ENCODE measurements at regions not wholly inside any gene's neighbourhood (a gene's known extent, or its start where the extent isn't known, plus 50 kb on each side); places are given as distances from the start of the nearest gene placed in this dataset.

DNA sequence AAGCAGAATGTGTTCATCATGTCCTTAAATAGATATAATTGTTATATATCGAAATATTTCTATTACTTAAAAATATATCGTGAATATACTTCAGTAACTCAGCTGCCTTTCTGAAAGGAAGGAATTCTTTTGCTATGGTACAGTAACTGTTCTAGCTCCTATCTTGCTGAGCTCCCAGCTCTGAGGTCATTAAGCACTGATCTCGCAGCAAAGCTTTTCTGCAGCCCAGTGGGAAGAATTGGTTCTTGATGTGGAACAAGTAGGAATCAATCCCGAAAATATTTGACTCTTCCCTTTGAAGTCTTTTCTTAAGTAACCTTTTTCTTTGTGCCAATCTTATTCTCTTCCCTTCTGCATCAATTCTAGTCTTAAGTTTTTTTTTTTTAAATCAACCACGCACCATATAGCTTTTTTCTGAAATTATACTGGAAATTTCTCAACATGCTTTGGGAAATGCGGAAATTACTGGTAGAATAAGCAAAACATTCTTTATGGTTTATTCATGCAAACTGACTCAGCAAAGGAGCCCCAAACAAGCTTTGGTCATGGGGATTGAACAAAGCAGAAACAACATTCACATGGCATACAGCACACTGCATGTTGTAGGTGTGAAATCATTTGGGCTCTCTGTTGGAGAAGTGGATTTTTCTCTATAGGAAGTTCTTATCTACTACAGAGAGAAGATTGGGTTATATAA lies 428.9 kb upstream of the GNPDA2 start:
- H3K4me1 Mint-ChIP-seq (ENCODE audit: low read depth, unreplicated experiment) = no peaks in the 10 kb centered on the region
- TF ChIP-seq, protein P1, sequence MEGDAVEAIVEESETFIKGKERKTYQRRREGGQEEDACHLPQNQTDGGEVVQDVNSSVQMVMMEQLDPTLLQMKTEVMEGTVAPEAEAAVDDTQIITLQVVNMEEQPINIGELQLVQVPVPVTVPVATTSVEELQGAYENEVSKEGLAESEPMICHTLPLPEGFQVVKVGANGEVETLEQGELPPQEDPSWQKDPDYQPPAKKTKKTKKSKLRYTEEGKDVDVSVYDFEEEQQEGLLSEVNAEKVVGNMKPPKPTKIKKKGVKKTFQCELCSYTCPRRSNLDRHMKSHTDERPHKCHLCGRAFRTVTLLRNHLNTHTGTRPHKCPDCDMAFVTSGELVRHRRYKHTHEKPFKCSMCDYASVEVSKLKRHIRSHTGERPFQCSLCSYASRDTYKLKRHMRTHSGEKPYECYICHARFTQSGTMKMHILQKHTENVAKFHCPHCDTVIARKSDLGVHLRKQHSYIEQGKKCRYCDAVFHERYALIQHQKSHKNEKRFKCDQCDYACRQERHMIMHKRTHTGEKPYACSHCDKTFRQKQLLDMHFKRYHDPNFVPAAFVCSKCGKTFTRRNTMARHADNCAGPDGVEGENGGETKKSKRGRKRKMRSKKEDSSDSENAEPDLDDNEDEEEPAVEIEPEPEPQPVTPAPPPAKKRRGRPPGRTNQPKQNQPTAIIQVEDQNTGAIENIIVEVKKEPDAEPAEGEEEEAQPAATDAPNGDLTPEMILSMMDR (IDR thresholded peaks at IDR 0.05; ENCODE audit: insufficient read depth in 1 of 2, low read depth in 1 of 2, low read length in 1 of 2, severe bottlenecking in 1 of 2, unreplicated experiment in 1 of 2) = no peak
- H3K4me3 Mint-ChIP-seq (ENCODE audit: unreplicated experiment) = no peak overlapping the region
- CTCF ChIA-PET = no interaction called here
- no peak overlapping the region for H3K27ac Mint-ChIP-seq (ENCODE audit: unreplicated experiment)
- Histone ChIP-seq H3K9me3 (no peaks in the 10 kb centered on the region), H3K4me3 (ENCODE audit: low read depth, low read length) (no peak overlapping the region), H3K27me3 (replicated peaks; ENCODE audit: control insufficient read depth, insufficient read depth, low read length) (no peaks in the 10 kb centered on the region), H3K4me1 (no peaks in the 10 kb centered on the region), H3K36me3 (ENCODE audit: control insufficient read depth, insufficient read depth, low read length) (no peaks in the 10 kb centered on the region)
- no peak for DNase-seq
- intact Hi-C loops (cut with micrococcal nuclease; ENCODE audit: unreplicated experiment) = no loop called here
- H3K27me3 Mint-ChIP-seq (ENCODE audit: insufficient read depth, unreplicated experiment) = no peaks in the 10 kb centered on the region
- H3K36me3 Mint-ChIP-seq (ENCODE audit: insufficient read depth, unreplicated experiment) = no peaks in the 10 kb centered on the region
- POLR2A ChIA-PET = no interaction called here
- H3K9me3 Mint-ChIP-seq (ENCODE audit: unreplicated experiment) = no peaks in the 10 kb centered on the region
- no TSS peak for BruUV-seq (replicated peaks)

DNA sequence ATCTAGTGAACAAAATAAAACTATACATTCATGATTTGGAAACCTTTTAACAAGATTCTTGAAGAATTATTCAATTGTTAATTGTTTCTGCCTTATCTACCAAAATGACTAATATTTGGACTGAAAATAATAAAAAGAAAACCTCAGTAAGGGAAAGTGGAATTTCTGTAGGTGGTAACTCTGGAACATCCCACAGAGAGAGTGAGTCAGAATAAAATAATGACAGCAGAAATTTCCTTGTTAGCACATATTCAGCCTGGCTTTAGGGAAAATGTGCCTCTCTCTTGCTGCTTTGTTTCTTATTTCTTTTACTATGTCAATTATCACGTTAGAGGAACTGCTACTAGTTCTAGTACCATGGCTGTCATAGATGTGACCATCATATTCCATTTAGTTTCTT lies 421.5 kb upstream of the GNPDA2 start:
- no peak overlapping the region for H3K4me3 Mint-ChIP-seq (ENCODE audit: unreplicated experiment)
- intact Hi-C loops (cut with micrococcal nuclease; ENCODE audit: unreplicated experiment) = no loop called here
- DNase-seq = no peak
- no peaks in the 10 kb centered on the region for H3K4me1 Mint-ChIP-seq (ENCODE audit: low read depth, unreplicated experiment)
- no peak overlapping the region for H3K27ac Mint-ChIP-seq (ENCODE audit: unreplicated experiment)
- CTCF ChIA-PET = no interaction called here
- Histone ChIP-seq H3K27me3 (replicated peaks; ENCODE audit: control insufficient read depth, insufficient read depth, low read length) (no peaks in the 10 kb centered on the region), H3K4me1 (no peaks in the 10 kb centered on the region), H3K36me3 (ENCODE audit: control insufficient read depth, insufficient read depth, low read length) (no peaks in the 10 kb centered on the region), H3K4me3 (ENCODE audit: low read depth, low read length) (no peak overlapping the region), H3K9me3 (no peaks in the 10 kb centered on the region)
- POLR2A ChIA-PET = no interaction called here
- no TSS peak for BruUV-seq (replicated peaks)
- no peaks in the 10 kb centered on the region for H3K9me3 Mint-ChIP-seq (ENCODE audit: unreplicated experiment)
- no peaks in the 10 kb centered on the region for H3K27me3 Mint-ChIP-seq (ENCODE audit: insufficient read depth, unreplicated experiment)
- no peaks in the 10 kb centered on the region for H3K36me3 Mint-ChIP-seq (ENCODE audit: insufficient read depth, unreplicated experiment)
- TF ChIP-seq, protein P1 (IDR thresholded peaks at IDR 0.05; ENCODE audit: insufficient read depth in 1 of 2, low read depth in 1 of 2, low read length in 1 of 2, severe bottlenecking in 1 of 2, unreplicated experiment in 1 of 2) = no peak

DNA sequence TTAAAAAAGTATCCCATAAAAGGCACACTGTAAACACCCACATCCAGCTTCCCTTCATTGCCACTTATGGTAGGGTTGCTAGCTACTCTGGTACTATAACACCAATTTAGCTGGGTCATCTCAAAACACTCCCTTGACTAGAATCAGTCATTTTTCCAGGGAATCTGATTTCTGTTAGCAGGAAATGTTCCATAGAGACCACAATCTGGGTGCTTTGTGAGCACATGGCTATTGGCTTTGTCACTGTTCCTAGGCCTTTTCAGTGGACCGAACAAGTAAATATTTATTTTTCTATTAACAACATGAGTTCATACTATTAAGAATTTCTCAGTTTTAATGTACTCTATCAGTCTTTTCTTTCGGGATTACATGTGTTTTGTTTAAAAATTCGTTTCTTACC lies 404.7 kb upstream of the GNPDA2 start:
- intact Hi-C loops (cut with micrococcal nuclease; ENCODE audit: unreplicated experiment) = no loop called here
- no peak for DNase-seq
- ChIA-PET POLR2A (no interaction called here), CTCF (no interaction called here)
- Mint-ChIP-seq H3K27me3 (ENCODE audit: insufficient read depth, unreplicated experiment) (no peaks in the 10 kb centered on the region), H3K4me1 (ENCODE audit: low read depth, unreplicated experiment) (no peaks in the 10 kb centered on the region), H3K36me3 (ENCODE audit: insufficient read depth, unreplicated experiment) (no peaks in the 10 kb centered on the region), H3K27ac (ENCODE audit: unreplicated experiment) (no peak overlapping the region), H3K9me3 (ENCODE audit: unreplicated experiment) (no peaks in the 10 kb centered on the region), H3K4me3 (ENCODE audit: unreplicated experiment) (no peak overlapping the region)
- no peaks in the 10 kb centered on the region for H3K36me3 ChIP-seq (ENCODE audit: control insufficient read depth, insufficient read depth, low read length)
- TF ChIP-seq, protein P1 (IDR thresholded peaks at IDR 0.05; ENCODE audit: insufficient read depth in 1 of 2, low read depth in 1 of 2, low read length in 1 of 2, severe bottlenecking in 1 of 2, unreplicated experiment in 1 of 2) = no peak
- H3K4me1 ChIP-seq = no peaks in the 10 kb centered on the region
- H3K27me3 ChIP-seq (replicated peaks; ENCODE audit: control insufficient read depth, insufficient read depth, low read length) = no peaks in the 10 kb centered on the region
- no peaks in the 10 kb centered on the region for H3K9me3 ChIP-seq
- no TSS peak for BruUV-seq (replicated peaks)
- H3K4me3 ChIP-seq (ENCODE audit: low read depth, low read length) = no peak overlapping the region

Measured in Caco-2 (cell line).